HG03039 (cell line): ENCODE measurements at regions not wholly inside any gene's neighbourhood (a gene's known extent, or its start where the extent isn't known, plus 50 kb on each side); places are given as distances from the start of the nearest gene placed in this dataset.
"Not testable (repeated sequence)": the region's sequence is repeated elsewhere in the genome, so short reads cannot be mapped to it uniquely, and the experiment has no call there.

ENCODE experiments used
- ATAC-seq: cut with Tn5 transposase; IDR thresholded peaks from one replicate; pipeline ENCODE4 v1.9.1; 2021; ENCODE audit warnings: mild to moderate bottlenecking, moderate library complexity; ENCODE audit not compliant: unreplicated experiment

DNA sequence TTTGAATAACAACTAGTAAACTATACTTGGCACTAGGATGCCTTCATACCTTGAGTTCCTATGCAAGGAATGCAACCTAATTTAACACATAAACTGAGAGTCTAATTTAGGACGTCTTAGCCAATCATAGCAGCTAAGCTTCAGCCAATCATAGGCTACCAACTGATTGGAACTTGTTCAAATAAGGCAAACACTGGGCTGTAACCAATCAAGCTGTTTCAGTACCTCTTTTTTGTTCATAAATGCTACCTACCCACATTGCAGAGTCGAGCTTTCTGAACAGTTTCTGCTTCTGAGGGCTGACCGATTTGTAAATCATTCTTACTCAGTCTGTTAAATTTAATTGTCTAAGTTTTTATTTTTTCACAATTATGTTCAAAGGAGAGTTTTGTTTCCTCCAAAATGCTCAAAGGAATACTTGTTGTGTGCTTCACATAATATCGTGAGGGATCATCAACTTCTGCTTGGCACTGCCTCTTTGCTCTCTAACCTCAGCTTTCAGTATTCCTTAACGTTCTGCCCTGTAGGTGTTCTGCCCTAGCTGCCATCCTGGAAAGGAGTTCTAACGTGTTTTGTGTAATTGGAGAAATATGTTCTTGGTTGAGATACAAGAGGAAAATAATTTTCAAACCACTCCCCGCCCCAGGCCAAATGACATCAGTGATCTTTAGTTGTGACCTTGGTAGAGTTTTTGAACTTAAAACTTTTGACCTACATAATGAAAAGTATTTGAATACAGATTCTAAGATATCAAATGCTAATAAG, 380.4 kb upstream of the MIS18BP1 start:
- no peak for ATAC-seq

DNA sequence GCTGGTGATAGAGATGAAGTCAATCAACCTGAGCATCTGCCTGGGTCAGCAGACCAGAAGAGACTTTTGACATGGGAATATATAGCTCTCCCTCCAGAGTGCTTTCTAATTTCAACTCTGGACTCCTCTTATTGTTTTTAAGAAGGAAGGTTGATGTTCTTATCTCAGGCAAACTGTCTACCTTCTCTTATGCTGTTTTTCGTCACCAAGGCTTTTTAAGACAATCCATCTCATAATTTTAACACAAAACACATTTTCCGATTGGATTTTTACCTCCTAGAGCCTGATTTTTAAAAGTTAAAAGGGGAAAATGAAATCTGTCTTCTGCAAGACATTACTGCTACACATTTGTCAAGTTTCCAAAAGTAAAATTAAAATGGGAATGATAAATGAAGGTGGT, 368.7 kb upstream of the MIS18BP1 start:
- no peak for ATAC-seq

DNA sequence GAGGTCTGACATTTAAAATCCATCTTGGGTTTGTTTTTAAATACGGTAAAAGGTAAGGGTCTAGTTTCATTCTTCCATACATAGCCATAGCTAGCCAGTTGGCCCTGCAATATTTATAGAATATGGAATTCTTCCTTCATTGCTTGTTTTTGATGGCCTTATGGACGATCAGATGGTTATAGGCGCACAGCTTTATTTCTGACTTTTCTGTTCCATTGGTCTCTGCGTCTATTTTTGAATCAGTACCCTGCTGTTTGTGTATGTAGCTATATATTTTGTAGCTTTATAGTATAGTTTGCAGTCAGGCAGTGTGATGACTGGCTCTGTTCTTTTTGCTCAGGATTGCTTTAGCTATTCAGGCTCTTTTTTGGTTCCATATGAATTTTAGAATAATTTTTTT, 366.8 kb upstream of the MIS18BP1 start:
- ATAC-seq: no peak

DNA sequence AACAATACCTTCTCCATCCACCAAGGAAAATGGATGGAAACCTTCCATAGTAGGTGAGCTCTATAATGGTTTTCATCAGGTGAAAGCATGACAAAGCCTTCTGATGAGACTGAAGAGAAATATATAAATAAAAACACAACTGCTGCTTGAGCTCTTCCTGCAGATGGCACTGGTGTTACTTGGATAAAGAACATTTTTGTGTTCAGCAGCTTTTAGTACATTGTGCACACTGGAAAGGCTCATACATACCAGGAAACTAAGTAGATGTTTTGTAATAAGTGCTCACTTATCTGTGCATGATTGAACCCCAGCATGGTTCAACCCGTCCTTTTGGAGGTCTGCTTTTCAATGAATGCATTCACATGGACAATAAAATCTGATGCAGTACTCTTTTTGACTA, 357.3 kb upstream of the MIS18BP1 start:
- no peak for ATAC-seq

- ATAC-seq: no peak
Observed at GRCh38 chr14:45587142-45587541, 334.1 kb upstream of the MIS18BP1 start.

- ATAC-seq: no peak
Observed at GRCh38 chr14:45559626-45560025, 306.6 kb upstream of the MIS18BP1 start.

DNA sequence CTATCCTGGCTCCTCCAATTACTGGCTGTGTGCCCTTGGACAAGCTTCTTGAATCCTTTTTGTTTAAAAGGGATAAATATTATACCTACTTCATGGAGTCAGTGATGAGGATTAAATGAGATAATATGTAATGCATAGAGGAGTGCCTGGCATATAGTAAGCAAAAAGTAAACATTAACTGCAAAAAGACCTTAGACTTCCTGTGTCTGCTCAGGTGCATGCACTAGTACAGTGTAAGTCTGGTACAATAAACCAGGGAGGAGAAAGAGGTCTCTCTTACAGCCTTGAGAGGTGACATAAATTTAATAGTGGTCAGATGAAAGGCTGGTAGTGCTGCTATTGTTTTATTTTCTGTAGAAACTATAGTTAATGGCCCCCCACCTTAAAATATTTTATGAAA, 305.2 kb upstream of the MIS18BP1 start:
- no peak for ATAC-seq

GRCh38 chr14:45553981-45554380, 301.0 kb upstream of the MIS18BP1 start:
- ATAC-seq: no peak

DNA sequence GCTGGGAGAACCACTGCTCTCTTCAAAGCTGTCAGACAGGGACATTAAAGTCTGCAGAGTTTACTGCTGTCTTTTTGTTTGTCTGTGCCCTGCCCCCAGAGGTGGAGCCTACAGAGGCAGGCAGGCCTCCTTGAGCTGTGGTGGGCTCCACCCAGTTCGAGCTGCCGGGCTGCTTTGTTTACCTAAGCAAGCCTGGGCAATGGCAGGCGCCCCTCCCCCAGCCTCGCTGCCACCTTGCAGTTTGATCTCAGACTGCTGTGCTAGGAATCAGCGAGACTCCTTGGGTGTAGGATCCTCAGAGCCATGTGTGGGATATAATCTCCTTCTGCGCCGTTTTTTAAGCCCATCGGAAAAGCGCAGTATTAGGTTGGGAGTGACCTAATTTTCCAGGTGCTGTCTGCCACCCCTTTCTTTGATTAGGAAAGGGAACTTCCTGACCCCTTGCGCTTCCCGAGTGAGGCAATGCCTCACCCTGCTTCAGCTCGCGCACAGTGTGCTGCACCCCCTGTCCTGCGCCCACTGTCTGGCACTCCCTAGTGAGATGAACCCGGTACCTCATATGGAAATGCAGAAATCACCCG, 298.3 kb upstream of the MIS18BP1 start:
- not testable (repeated sequence) for ATAC-seq

- ATAC-seq: no peak
Observed at GRCh38 chr14:45531022-45531421, 278.0 kb upstream of the MIS18BP1 start.

DNA sequence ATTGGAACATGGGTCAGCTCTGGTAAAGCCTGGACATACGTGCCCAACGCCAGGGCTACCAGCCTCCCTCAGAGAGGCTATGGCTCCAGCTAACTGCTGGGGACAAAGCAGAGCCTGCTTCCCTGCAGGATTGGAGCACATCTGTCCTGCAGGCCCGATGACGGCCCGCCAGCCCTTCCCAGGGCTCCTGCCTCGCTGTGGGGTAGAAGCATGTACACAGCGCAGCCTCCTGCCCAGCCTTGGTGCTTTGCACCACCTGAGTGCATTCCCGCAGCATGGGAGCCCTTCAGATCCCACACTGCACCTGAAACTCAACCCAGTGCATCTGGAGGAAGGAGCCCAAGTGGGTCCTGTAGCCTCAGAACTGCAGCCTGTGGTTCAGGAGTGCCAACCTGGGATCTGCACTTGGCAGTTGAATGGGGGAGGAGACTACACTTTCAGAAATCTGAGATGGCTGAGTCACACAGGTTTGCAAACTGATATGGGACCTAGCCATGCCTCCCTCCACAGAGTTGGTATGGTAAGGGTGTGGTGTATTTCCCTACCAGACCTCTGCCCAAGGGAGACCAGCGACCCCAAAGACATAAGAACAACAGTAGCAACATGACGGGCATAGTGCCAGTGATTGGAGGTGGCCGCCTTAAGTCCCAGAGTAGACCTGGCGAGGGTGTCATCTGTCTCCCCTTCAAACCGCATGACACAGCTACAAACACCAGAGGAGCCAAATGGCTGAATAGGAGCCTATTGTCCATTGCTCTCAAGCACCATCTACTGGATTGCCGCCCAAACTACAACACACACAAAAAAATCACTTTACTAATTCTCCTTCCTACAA, 273.9 kb upstream of the MIS18BP1 start:
- ATAC-seq: peak; percentile 90

DNA sequence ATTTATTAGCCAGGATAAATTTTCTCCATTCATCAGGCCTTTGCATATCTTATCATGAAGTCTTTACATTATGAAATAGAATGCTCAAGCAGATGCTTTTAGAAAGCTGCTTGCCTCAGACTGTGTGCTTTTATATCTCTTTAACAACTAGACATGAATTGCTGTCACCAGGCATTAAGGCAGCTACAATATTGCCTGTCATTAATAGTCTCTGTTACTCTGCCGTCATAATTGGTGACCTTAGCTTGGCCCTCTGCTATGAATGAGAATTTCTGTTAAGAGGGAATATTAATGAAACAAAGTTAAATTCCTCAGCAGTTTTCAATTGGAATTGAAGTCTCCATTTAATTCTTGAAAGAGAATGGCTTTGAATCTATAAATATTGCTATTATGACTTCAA, 266.8 kb upstream of the MIS18BP1 start:
- no peak for ATAC-seq

- ATAC-seq: no peak
Observed at GRCh38 chr14:45492876-45493275, 239.9 kb upstream of the MIS18BP1 start.

GRCh38 chr14:45491914-45492313, 238.9 kb upstream of the MIS18BP1 start:
- ATAC-seq: no peak

GRCh38 chr14:45486599-45486998, 233.6 kb upstream of the MIS18BP1 start:
- ATAC-seq: no peak

GRCh38 chr14:45467023-45467422, 214.0 kb upstream of the MIS18BP1 start:
- ATAC-seq: no peak

- ATAC-seq: no peak
Observed at GRCh38 chr14:45434221-45434620, 181.2 kb upstream of the MIS18BP1 start.

- peak; percentile 72 for ATAC-seq
Observed at GRCh38 chr14:45426685-45427282, 173.8 kb upstream of the MIS18BP1 start.

- ATAC-seq: no peak
Observed at GRCh38 chr14:45406942-45407341, 153.9 kb upstream of the MIS18BP1 start.

GRCh38 chr14:45400950-45401640, 148.1 kb upstream of the MIS18BP1 start:
- ATAC-seq: no peak

DNA sequence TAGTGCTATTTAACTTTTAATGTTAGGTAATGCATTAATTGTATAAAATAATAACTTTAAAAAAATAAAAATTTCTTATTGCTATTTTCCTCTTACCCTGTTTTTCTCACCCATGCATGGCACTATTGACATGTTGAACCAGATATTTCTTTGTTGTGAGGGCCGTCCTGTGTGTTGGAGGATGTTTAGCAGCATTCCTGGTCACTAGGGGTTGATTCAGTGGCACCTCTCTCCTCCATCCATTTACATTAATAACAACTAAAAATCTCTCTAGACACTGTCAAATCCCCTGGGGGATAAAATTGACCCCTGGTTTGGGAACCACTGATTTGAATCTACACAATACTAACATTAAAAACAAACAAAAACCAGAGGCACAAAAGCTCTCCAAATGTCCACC, 147.5 kb upstream of the MIS18BP1 start:
- no peak for ATAC-seq
